MCF 10A (cell line): ENCODE measurements at regions not wholly inside any gene's neighbourhood (a gene's known extent, or its start where the extent isn't known, plus 50 kb on each side); places are given as distances from the start of the nearest gene placed in this dataset.
"Not testable (repeated sequence)": the region's sequence is repeated elsewhere in the genome, so short reads cannot be mapped to it uniquely, and the experiment has no call there.

ENCODE experiments used
- BruUV-seq: library from RNA; stranded (reverse); fragments of 400-500 nt; replicated peaks from 2 replicates; lab custom pipeline; 2021; lab: Mats Ljungman, UMichigan
- CTCF ChIA-PET: fragments of 300-600 bp; sonication (Branson Sonifier 250); formaldehyde crosslinking; extraction: SDS; loops from one replicate; lab custom pipeline; 2021; ENCODE audit warnings: antibody characterized with exemption, inconsistent platforms; lab: Yijun Ruan, JAX
- POLR2A ChIA-PET: fragments of 300-600, 350-650 bp; sonication (Branson Sonifier 250); formaldehyde crosslinking; extraction: SDS; loops from one replicate; lab custom pipeline; 2020; ENCODE audit warnings: antibody characterized with exemption, inconsistent platforms; lab: Yijun Ruan, JAX
- DNase-seq: peaks from one replicate; pipeline ENCODE4 v3.0.0-alpha.2; 2018; ENCODE audit not compliant: unreplicated experiment
- H3K27ac Mint-ChIP-seq: one replicate; pipeline ENCODE4 v1.8.0; 2022; ENCODE audit warnings: mild to moderate bottlenecking, low read depth, mixed read lengths; ENCODE audit not compliant: unreplicated experiment
- H3K27me3 Mint-ChIP-seq: one replicate; pipeline ENCODE4 v1.8.0; 2022; ENCODE audit warnings: mixed read lengths; ENCODE audit not compliant: insufficient read depth, unreplicated experiment
- H3K36me3 Mint-ChIP-seq: one replicate; pipeline ENCODE4 v1.8.0; 2022; ENCODE audit warnings: mild to moderate bottlenecking, moderate library complexity, mixed read lengths; ENCODE audit not compliant: insufficient read depth, unreplicated experiment
- H3K4me1 Mint-ChIP-seq: one replicate; pipeline ENCODE4 v1.8.0; 2022; ENCODE audit warnings: mixed read lengths; ENCODE audit not compliant: insufficient read depth, unreplicated experiment
- H3K4me3 Mint-ChIP-seq: one replicate; pipeline ENCODE4 v1.8.0; 2022; ENCODE audit warnings: mild to moderate bottlenecking, moderate library complexity, mixed read lengths; ENCODE audit not compliant: unreplicated experiment
- H3K9me3 Mint-ChIP-seq: one replicate; pipeline ENCODE4 v1.8.0; 2022; ENCODE audit warnings: mixed read lengths; ENCODE audit not compliant: unreplicated experiment
- intact Hi-C: fragments of 100-400 bp; cut with micrococcal nuclease; formaldehyde crosslinking; loops from 2 replicates; pipeline ENCODE4 v1.14.1; 2022
- TF ChIP-seq, protein P1 (sequence below): fragments of 200-600 bp; IDR thresholded peaks from one replicate; pipeline ENCODE4 v1.8.0; 2022; ENCODE audit warnings: antibody characterized with exemption, mild to moderate bottlenecking; ENCODE audit not compliant: unreplicated experiment

- intact Hi-C loops = no loop called here
- no peak for DNase-seq
- Mint-ChIP-seq H3K4me1 (no peaks in the 10 kb centered on the region), H3K27me3 (peaks cover 48% of the 10 kb centered on the region), H3K36me3 (no peaks in the 10 kb centered on the region), H3K4me3 (no peak overlapping the region), H3K9me3 (no peaks in the 10 kb centered on the region), H3K27ac (no peak overlapping the region)
- POLR2A ChIA-PET = no interaction called here
- BruUV-seq = no TSS peak
- CTCF ChIA-PET = interaction anchor here (1.0 kb wide), 1 partner anchor 31 kb away, joined by 3 read pairs; no protein-coding TSS in a partner anchor
- TF ChIP-seq, protein P1, sequence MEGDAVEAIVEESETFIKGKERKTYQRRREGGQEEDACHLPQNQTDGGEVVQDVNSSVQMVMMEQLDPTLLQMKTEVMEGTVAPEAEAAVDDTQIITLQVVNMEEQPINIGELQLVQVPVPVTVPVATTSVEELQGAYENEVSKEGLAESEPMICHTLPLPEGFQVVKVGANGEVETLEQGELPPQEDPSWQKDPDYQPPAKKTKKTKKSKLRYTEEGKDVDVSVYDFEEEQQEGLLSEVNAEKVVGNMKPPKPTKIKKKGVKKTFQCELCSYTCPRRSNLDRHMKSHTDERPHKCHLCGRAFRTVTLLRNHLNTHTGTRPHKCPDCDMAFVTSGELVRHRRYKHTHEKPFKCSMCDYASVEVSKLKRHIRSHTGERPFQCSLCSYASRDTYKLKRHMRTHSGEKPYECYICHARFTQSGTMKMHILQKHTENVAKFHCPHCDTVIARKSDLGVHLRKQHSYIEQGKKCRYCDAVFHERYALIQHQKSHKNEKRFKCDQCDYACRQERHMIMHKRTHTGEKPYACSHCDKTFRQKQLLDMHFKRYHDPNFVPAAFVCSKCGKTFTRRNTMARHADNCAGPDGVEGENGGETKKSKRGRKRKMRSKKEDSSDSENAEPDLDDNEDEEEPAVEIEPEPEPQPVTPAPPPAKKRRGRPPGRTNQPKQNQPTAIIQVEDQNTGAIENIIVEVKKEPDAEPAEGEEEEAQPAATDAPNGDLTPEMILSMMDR = no peak
These were observed 80.7 kb upstream of the TMEM164 start for GRCh38 chrX:109922190-109922589.

DNA sequence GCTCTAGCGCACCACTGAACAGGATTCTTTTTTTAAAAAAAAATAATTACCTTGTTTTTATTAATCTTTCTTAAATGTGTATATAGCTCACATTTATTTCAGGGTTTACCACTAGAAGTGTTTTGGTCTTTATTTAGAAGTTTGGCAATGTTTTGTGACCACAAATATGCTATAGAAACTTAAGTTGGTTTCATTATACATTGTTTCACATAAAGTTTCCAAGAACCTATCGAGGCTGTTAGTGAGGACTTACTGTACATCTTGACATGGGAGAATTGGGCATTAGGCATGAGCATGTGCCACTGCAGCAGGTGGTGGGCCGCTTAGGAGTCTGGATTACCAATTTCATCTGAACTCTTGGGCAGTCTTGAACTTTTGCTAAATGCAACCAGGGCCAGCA, 77.9 kb upstream of the TMEM164 start:
- ChIA-PET POLR2A (interaction anchor here (0.7 kb wide), 2 partner anchors 10 to 32 kb away, joined by 3 read pairs; no protein-coding TSS in a partner anchor), CTCF (interaction anchor here (0.6 to 1.8 kb wide), 2 partner anchors 14 to 437 kb away, joined by 3 to 5 read pairs; no protein-coding TSS in a partner anchor)
- DNase-seq, H3K9me3 Mint-ChIP-seq, H3K4me1 Mint-ChIP-seq, H3K4me3 Mint-ChIP-seq, H3K27ac Mint-ChIP-seq, intact Hi-C loops, BruUV-seq, H3K36me3 Mint-ChIP-seq: not testable (repeated sequence)
- H3K27me3 Mint-ChIP-seq = peaks cover 52% of the 10 kb centered on the region

- TF ChIP-seq, protein P1 = no peak
- intact Hi-C loops = no loop called here
- Mint-ChIP-seq H3K4me1 (no peaks in the 10 kb centered on the region), H3K27me3 (peaks cover 51% of the 10 kb centered on the region), H3K36me3 (no peaks in the 10 kb centered on the region), H3K27ac (no peak overlapping the region), H3K9me3 (no peaks in the 10 kb centered on the region), H3K4me3 (no peak overlapping the region)
- POLR2A ChIA-PET = no interaction called here
- no TSS peak for BruUV-seq
- DNase-seq = no peak
- CTCF ChIA-PET = no interaction called here
These were observed 77.3 kb upstream of the TMEM164 start for GRCh38 chrX:109925656-109926055.

DNA sequence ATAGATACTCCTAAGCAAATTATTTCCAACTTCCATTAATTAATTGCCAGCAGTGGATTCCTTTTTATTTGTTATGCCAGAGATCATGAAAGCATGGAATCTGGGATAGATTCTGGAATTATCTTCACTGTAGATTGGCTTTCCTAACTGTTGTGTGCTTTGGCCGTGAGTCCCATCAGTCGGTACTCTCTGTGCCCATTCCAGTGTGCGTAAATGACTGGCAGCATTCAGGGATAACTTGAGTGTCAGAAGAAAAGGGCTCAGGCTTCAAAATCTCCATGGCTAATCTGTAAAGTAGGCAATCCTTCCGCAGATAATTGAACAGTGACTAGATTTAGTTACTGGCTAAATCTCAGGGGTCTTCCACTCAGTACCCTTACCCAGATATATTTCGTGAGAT, 76.8 kb upstream of the TMEM164 start:
- Mint-ChIP-seq H3K36me3 (no peaks in the 10 kb centered on the region), H3K9me3 (no peaks in the 10 kb centered on the region), H3K4me1 (no peaks in the 10 kb centered on the region), H3K4me3 (no peak overlapping the region), H3K27me3 (peaks cover 51% of the 10 kb centered on the region), H3K27ac (no peak overlapping the region)
- POLR2A ChIA-PET = no interaction called here
- BruUV-seq = no TSS peak
- no peak for DNase-seq
- CTCF ChIA-PET = interaction anchor here (1.2 kb wide), 1 partner anchor 230 kb away, joined by 8 read pairs; no protein-coding TSS in a partner anchor
- TF ChIP-seq, protein P1 = no peak
- intact Hi-C loops = no loop called here
